Neural progenitor cell (in vitro differentiated cells): ENCODE measurements at regions not wholly inside any gene's neighbourhood (a gene's known extent, or its start where the extent isn't known, plus 50 kb on each side); places are given as distances from the start of the nearest gene placed in this dataset.

ENCODE experiments used
- CTCF ChIP-seq: fragments of 200-600 bp; sonication (generic); IDR thresholded peaks from 2 replicates; pipeline ENCODE4 v1.5.1; 2017; ENCODE audit warnings: antibody characterized with exemption, mild to moderate bottlenecking
- EZH2phosphoT487 ChIP-seq: fragments of 200-600 bp; sonication (generic); IDR thresholded peaks from 2 replicates; pipeline ENCODE4 v1.6.1; 2017; ENCODE audit warnings: antibody characterized with exemption

GRCh38 chr2:67922080-67922785, 140.6 kb downstream of the C1D start:
- TF ChIP-seq CTCF (no peak), EZH2phosphoT487 (no peak)
